IMR-90 (cell line): ENCODE measurements at regions not wholly inside any gene's neighbourhood (a gene's known extent, or its start where the extent isn't known, plus 50 kb on each side); places are given as distances from the start of the nearest gene placed in this dataset.

Experiments
- ATAC-seq: fragments of 200-7000 bp; cut with Tn5 transposase; 2 replicates; pipeline ENCODE4 v1.9.1; 2020; ENCODE audit warnings: low read depth, mild to moderate bottlenecking, moderate library complexity
- BruUV-seq: library from RNA; stranded (reverse); fragments of 400-500 nt; replicated peaks from 2 replicates; lab custom pipeline; 2021; lab: Mats Ljungman, UMichigan
- CTCF ChIA-PET: fragments of 300-600 bp; formaldehyde crosslinking; extraction: SDS; loops from one replicate; lab custom pipeline; 2021; ENCODE audit warnings: antibody characterized with exemption; lab: Yijun Ruan, JAX
- POLR2A ChIA-PET: fragments of 300-600 bp; sonication (Branson Sonifier 250); formaldehyde crosslinking; loops from one replicate; lab custom pipeline; 2022; ENCODE audit warnings: antibody characterized with exemption; ENCODE audit not compliant: unreplicated experiment; lab: Charles Lee
- DNase-seq: peaks from one replicate; pipeline ENCODE4 v3.0.0; 2013
- H2AFZ ChIP-seq: replicated peaks from 2 replicates; pipeline ENCODE3; 2013; ENCODE audit warnings: low read length, mild to moderate bottlenecking; ENCODE audit not compliant: poor library complexity
- H2AK5ac ChIP-seq: 2 replicates; pipeline ENCODE4 v1.6.1; 2013; ENCODE audit warnings: low read depth, low read length, inconsistent platforms
- H2AK9ac ChIP-seq: replicated peaks from 2 replicates; pipeline ENCODE3; 2013; ENCODE audit warnings: mild to moderate bottlenecking, low read depth, low read length, moderate library complexity; ENCODE audit not compliant: poor library complexity
- H2BK120ac ChIP-seq: 2 replicates; pipeline ENCODE4 v1.6.1; 2013; ENCODE audit warnings: low read depth, low read length, inconsistent platforms
- H2BK15ac ChIP-seq: 3 replicates; pipeline ENCODE4 v1.6.1; 2013; ENCODE audit warnings: low read depth, low read length, inconsistent platforms
- H2BK20ac ChIP-seq: 2 replicates; pipeline ENCODE4 v1.6.1; 2013; ENCODE audit warnings: low read depth, mild to moderate bottlenecking, inconsistent platforms, low read length, moderate library complexity
- H2BK5ac ChIP-seq: 2 replicates; pipeline ENCODE4 v1.6.1; 2013; ENCODE audit warnings: mild to moderate bottlenecking, low read depth, low read length, inconsistent platforms; ENCODE audit not compliant: poor library complexity, severe bottlenecking
- H3K14ac ChIP-seq: replicated peaks from 2 replicates; pipeline ENCODE4 v1.6.1; 2013; ENCODE audit warnings: low read depth, low read length, inconsistent platforms
- H3K18ac ChIP-seq: 2 replicates; pipeline ENCODE4 v1.6.1; 2013; ENCODE audit warnings: low read depth, low read length, control low read depth
- H3K23ac ChIP-seq: 2 replicates; pipeline ENCODE4 v1.6.1; 2013; ENCODE audit warnings: low read depth, low read length, inconsistent platforms
- H3K27ac ChIP-seq: 2 replicates; pipeline ENCODE4 v1.5.1; 2013; ENCODE audit warnings: mild to moderate bottlenecking, control low read depth, low read length; ENCODE audit not compliant: insufficient read depth
- H3K27me3 ChIP-seq: 2 replicates; pipeline ENCODE4 v1.6.1; 2013; ENCODE audit warnings: low read length; ENCODE audit not compliant: control insufficient read depth, insufficient read depth
- H3K36me3 ChIP-seq: 2 replicates; pipeline ENCODE4 v1.6.1; 2013; ENCODE audit warnings: low read length, mixed read lengths; ENCODE audit not compliant: control insufficient read depth, insufficient read depth
- H3K4ac ChIP-seq: 2 replicates; pipeline ENCODE4 v1.6.1; 2013; ENCODE audit warnings: low read depth, low read length, inconsistent platforms
- H3K4me1 ChIP-seq: 2 replicates; pipeline ENCODE4 v1.6.1; 2013; ENCODE audit warnings: low read length, mixed read lengths; ENCODE audit not compliant: control insufficient read depth, insufficient read depth
- H3K4me2 ChIP-seq: 2 replicates; pipeline ENCODE4 v1.6.1; 2013; ENCODE audit warnings: low read depth, mild to moderate bottlenecking, control low read depth, low read length, moderate library complexity
- H3K4me3 ChIP-seq: 2 replicates; pipeline ENCODE4 v1.5.1; 2013; ENCODE audit warnings: low read depth, mild to moderate bottlenecking, control low read depth, low read length, moderate library complexity; ENCODE audit not compliant: insufficient read depth
- H3K56ac ChIP-seq: 2 replicates; pipeline ENCODE4 v1.6.1; 2013; ENCODE audit warnings: low read length, inconsistent platforms; ENCODE audit not compliant: insufficient read depth; ENCODE audit errors: extremely low read depth
- H3K79me1 ChIP-seq, 2 experiments: 2 replicates each; pipeline ENCODE4 v1.6.1; 2013; ENCODE audit warnings: low read length in 2 of 2, inconsistent platforms in 1 of 2, low read depth in 1 of 2
- H3K9ac ChIP-seq: 2 replicates; pipeline ENCODE4 v1.6.1; 2013; ENCODE audit warnings: low read depth, low read length, control low read depth
- H3K9me1 ChIP-seq: 2 replicates; pipeline ENCODE4 v1.6.1; 2013; ENCODE audit warnings: low read length, inconsistent platforms; ENCODE audit not compliant: insufficient read depth
- H3K9me3 ChIP-seq: 2 replicates; pipeline ENCODE4 v1.6.1; 2013; ENCODE audit warnings: low read length; ENCODE audit not compliant: control insufficient read depth, insufficient read depth
- H4K20me1 ChIP-seq: 2 replicates; pipeline ENCODE4 v1.6.1; 2013; ENCODE audit warnings: low read length, inconsistent platforms; ENCODE audit not compliant: insufficient read depth
- H4K5ac ChIP-seq: 2 replicates; pipeline ENCODE4 v1.6.1; 2013; ENCODE audit warnings: mild to moderate bottlenecking, low read depth, low read length, control low read depth
- H4K8ac ChIP-seq, 2 experiments: 2 replicates each; pipeline ENCODE4 v1.6.1; 2013; ENCODE audit warnings: low read depth in 2 of 2, low read length in 2 of 2, control low read depth in 1 of 2, inconsistent platforms in 1 of 2
- H4K91ac ChIP-seq: 2 replicates; pipeline ENCODE4 v1.6.1; 2013; ENCODE audit warnings: low read depth, low read length, inconsistent platforms; ENCODE audit not compliant: insufficient read depth
- CEBPB ChIP-seq: IDR thresholded peaks from 2 replicates; pipeline ENCODE4 v1.6.1; 2012; ENCODE audit warnings: low read depth, low read length, improper control_type of control experiment
- RCOR1 ChIP-seq: IDR thresholded peaks from 2 replicates; pipeline ENCODE4 v1.6.1; 2012; ENCODE audit warnings: mild to moderate bottlenecking, low read length, improper control_type of control experiment; ENCODE audit not compliant: insufficient replicate concordance
- WGBS, 2 experiments: methylation state at CpG; one replicate each; pipeline versions ENCODE4 v1.1.5 to v1.1.7; 2013; ENCODE audit warnings: missing lambda C conversion rate in 2 of 2; ENCODE audit not compliant: insufficient read length in 1 of 2; ENCODE audit errors: extremely low coverage in 2 of 2; 5-methylcytosine and 5-hydroxymethylcytosine counted together
- dilution Hi-C: fragments of 300-500 bp; cut with HindIII; formaldehyde crosslinking; loops from one replicate; pipeline ENCODE4 v1.14.3; 2018; ENCODE audit warnings: low sequenced_read_pairs; ENCODE audit not compliant: unreplicated experiment
- in situ Hi-C: fragments of 300-500 bp; cut with MboI; formaldehyde crosslinking; loops from 3 replicates; pipeline ENCODE4 v1.14.3; 2019; ENCODE audit warnings: low sequenced_read_pairs, inconsistent platforms, mixed read lengths
- intact Hi-C: fragments of 100-400 bp; cut with micrococcal nuclease; formaldehyde crosslinking; loops from 2 replicates; pipeline ENCODE4 v1.10.0; 2022

DNA sequence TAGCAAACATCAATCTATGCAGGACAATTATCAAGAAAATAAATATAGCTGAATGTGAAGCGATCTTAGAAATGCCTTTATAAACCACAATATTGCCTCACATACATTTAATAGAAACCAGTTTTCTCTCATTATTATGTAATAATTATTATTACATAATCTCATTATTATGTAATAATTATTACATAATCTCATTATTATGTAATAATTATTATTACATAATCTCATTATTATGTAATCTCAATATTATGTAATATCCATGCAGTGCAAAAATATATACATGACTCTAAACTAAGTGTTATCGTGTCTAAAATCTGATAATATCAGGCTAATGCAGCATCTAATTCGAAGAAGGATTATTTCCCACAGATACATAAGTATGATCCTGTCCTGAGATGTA, 563.9 kb upstream of the SEMA6A start:
- H4K8ac ChIP-seq = no peak overlapping the region
- no CpG with 5 or more reads among the region's 3 CpGs for WGBS, 2 experiments
- no peak overlapping the region for H3K9ac ChIP-seq
- H3K56ac ChIP-seq = no peak overlapping the region
- no peaks in the 10 kb centered on the region for H3K36me3 ChIP-seq
- no peak overlapping the region for H3K23ac ChIP-seq
- peaks cover 4% of the 10 kb centered on the region; the same call in 1 of the 2 replicates for H3K9me3 ChIP-seq
- no peak for ATAC-seq
- no peak overlapping the region for H4K5ac ChIP-seq
- H3K27ac ChIP-seq = no peak overlapping the region
- dilution Hi-C loops (no loop called here), in situ Hi-C loops (no loop called here), intact Hi-C loops (no loop called here)
- H3K4ac ChIP-seq = no peak overlapping the region
- H2BK15ac ChIP-seq = no peak overlapping the region
- H2AK5ac ChIP-seq = no peak overlapping the region
- POLR2A ChIA-PET = no interaction called here
- no peak overlapping the region for H2AFZ ChIP-seq
- no peak overlapping the region for H4K91ac ChIP-seq
- no peak overlapping the region for H2BK5ac ChIP-seq
- no peak overlapping the region for H2BK120ac ChIP-seq
- no peak overlapping the region for H2AK9ac ChIP-seq
- no peaks in the 10 kb centered on the region for H3K27me3 ChIP-seq
- no peak overlapping the region for H3K14ac ChIP-seq
- no peak for TF ChIP-seq RCOR1
- no peak for TF ChIP-seq CEBPB
- H2BK20ac ChIP-seq = no peak overlapping the region
- no peak overlapping the region for H3K4me3 ChIP-seq
- CTCF ChIA-PET = no interaction called here
- DNase-seq = no peak
- no TSS peak for BruUV-seq
- no peaks in the 10 kb centered on the region for H3K4me1 ChIP-seq
- H3K9me1 ChIP-seq = no peaks in the 10 kb centered on the region
- no peaks in the 10 kb centered on the region for H3K79me1 ChIP-seq
- H3K4me2 ChIP-seq = no peak overlapping the region
- no peak overlapping the region for H3K18ac ChIP-seq
- no peaks in the 10 kb centered on the region for H4K20me1 ChIP-seq
